HG03064 (cell line): ENCODE measurements at regions not wholly inside any gene's neighbourhood (a gene's known extent, or its start where the extent isn't known, plus 50 kb on each side); places are given as distances from the start of the nearest gene placed in this dataset.

Experiments
- ATAC-seq: cut with Tn5 transposase; IDR thresholded peaks from one replicate; pipeline ENCODE4 v1.9.1; 2021; ENCODE audit warnings: low read depth; ENCODE audit not compliant: unreplicated experiment

DNA sequence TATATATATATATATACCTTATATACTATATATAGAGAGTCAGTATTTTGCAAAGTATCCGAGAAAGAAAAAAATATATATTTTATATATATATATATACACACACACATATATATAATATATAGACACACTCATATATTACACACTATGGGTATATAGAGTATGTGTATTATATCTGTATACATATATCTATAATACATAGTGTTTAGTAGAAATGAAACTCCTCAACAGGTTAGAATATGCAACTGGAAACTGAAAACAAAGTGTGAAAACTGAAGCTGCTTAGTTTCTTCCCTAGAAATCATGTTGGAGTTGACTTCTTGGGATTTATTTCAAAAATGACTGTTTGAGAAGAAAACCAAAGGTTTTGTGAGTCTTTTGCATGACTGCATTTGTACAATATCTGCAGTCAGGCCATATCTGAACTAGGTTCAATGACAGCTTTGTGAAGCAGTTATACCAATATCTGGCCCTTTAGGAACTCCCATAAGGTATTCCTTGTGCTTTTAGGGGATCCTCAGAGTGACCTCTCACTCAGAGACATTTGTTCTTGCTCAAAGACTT lies 284.1 kb downstream of the CASP12 start:
- no peak for ATAC-seq

DNA sequence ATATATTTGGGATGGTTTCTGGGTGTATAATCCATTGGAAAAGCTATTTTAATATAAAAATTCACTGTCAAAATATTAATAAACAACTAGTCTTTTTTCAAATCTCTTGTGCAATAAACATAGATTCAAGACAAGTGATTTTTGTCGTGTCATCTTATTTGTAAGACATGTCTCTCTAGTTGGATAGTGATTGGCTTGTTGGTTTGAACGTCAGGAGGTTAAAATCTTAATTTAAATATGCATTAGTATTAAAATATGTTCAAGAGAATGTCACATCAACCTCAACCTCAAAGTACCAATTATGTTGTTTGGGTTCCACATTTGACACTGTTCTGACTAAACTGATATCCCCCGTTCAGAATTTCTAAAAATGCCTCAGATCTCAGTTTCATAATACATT lies 287.6 kb downstream of the CASP12 start:
- ATAC-seq: no peak

DNA sequence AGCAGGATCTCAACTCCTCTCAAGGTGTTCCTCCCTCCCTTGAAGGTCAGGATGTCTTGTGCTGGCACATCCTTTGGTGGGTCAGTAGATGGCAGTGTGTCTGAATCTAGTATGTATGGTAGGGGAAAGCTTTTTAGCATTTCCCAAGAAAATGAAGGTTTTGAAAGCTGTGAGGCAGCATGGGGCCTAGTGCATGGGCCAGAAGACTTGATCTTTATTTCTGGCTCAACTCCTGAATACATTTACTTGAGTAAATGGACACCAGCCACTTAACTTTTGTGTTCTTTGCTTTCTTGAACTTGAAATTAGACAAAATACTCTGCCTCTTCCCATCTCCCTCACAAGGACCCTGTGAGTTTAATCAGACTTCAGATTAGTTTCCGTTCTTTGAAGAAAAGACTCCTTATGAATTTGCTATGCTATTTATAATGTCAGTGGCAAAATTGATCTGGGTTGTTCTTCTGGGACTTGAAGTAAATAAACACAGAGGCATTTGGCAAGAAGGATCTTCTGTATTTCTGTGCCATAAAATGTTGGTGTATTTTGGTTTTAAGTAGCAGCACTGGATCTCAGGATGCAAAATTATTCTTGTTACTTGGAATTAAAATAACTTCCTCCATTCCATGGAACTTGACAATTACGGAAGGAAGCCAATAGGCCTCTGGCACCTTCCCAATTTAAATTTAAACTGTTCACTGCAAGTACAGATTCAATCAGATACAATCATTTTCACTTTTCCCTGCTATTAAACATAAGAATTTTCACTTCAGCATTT lies 288.8 kb downstream of the CASP12 start:
- peak; percentile 79 for ATAC-seq

DNA sequence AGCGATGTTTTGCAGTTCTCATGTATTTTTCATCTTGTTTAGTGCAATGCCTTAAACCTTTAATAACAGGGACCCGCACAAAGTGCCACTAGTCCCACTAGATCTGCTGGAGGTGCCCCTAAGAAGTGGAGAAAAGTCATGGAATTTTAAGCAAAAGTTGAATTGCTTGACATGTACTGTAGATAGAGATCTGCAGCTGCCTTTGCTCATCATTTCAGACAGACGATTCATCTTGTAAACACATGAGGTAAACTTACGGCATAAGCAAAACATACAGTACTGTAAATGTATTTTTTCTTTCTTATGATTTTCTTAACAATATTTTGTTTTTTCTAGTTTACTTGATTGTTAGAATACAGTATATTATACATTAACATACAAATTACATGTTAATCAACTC lies 295.6 kb downstream of the CASP12 start:
- ATAC-seq: no peak

DNA sequence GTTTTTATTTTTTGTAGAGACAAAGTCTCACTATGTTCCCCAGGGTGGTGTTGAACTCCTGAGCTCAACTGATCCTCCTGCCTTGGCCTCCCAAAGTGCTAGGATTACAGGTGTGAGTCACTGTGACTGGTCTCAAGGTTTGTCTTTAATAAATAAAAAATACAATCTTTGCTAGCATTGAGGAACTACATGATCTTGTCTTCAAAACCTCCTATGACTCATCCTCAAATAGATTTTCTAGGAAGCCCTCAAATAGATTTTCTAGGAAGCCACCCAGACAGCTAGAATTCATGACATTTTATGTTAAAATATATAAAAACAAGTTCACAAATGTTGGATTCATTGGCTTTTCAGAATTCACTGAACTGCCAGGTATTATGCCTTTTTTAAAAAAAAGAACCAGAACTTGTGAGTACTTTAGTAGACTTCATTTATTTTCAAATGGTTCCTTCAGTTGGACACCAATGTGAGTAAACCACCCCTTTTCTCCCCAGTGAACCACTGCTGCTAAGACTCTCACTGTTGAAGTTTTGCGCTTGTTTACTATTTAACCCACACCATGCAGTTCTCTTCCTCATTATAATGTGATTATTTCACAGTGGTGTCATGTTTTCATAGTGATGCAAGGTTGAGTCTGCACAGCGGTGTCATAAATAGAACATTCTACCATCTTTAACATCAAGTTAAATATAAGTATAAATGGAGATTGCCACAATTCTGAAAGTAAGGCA lies 303.9 kb downstream of the CASP12 start:
- ATAC-seq: no peak

DNA sequence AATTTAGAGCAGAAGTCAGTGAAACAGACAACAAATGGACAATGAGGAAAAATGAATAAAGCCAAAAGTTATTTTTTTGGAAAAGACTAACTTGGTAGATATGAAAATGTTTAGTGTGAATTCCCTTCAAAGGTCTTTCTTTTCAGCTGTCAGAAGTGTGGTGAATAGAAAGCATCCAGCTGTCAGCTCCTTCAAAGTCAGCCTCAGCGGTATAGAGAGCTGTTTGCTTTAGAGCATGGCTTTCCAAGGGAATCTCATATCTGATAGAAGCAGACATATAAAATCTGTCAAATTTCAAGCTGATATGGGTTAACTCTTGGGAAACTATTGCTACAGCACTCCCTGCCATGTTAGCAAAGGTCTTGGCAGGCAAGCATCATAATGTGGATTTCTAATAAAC lies 309.3 kb downstream of the CASP12 start:
- no peak for ATAC-seq

DNA sequence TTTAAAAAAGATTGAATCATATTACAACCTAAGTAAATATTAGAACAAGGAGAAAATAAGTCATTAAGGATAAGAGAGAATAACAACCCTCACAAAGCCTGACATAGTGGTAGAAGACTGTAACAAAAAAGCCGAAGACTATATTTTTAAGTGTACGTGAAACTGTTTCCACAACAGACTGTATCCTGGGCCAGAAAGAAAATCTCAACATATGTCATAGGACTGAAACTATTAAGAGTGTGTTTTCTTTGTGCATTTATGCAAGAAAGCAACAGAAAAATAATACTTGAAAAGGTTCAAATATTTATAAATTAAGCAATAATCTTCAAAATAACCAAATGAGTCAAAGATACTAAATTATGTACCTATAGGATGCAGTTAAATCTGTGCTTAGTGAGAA lies 309.8 kb downstream of the CASP12 start:
- ATAC-seq: no peak

DNA sequence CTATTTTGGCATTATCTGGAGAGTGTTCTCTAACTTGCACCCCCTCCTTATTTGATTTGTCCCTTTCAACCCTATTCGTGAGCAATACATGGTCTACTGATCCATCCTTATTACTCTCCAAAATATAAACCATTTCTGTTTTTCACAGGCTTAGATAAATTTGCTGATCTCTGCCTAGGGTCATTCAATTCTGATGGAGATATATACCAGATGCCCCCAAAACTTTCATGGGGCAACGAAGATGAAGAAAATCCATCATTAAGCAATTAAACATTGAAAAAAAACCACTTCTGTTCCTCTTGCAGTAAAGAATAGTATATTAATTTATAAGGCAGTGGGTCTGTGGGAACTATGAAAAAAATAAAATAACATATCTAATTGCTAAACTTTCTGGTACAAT lies 313.4 kb downstream of the CASP12 start:
- no peak for ATAC-seq

DNA sequence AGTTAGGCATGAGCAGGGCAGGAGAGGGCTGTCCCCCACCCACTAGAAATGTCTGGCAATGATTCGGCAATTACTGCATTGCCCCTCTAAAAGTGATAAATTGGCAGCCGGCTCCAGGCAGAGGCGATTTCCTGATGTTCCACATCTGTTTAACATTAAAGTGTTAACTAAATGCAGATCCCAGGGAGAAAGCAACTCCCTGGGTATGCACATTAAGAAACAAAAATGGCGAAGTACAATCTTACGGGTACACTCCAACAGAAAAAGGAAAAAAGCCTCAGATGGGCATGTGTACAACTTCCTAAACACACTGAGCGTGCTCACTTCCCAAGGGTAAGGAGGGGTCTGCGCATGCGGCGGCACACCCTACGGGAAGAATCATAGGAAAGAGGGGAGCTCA lies 314.4 kb downstream of the CASP12 start:
- no peak for ATAC-seq

DNA sequence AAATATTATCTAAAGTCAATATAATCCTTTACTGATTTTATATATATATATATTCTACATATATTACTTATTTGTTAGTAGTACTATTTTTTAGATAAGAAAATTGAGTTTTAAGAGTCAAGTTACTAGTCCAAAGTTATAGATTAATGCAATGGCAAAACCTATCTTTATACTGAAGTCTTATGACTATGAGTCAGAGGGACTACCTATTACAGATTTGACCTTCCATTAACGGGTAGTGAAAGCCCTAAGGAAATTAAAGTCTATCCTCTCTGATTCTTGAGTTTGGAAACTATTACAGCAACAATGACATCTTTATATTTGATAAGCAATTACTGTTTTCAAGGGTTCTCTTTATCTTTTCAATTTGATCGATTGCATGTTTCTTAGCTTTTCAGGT lies 315.8 kb downstream of the CASP12 start:
- ATAC-seq: no peak

DNA sequence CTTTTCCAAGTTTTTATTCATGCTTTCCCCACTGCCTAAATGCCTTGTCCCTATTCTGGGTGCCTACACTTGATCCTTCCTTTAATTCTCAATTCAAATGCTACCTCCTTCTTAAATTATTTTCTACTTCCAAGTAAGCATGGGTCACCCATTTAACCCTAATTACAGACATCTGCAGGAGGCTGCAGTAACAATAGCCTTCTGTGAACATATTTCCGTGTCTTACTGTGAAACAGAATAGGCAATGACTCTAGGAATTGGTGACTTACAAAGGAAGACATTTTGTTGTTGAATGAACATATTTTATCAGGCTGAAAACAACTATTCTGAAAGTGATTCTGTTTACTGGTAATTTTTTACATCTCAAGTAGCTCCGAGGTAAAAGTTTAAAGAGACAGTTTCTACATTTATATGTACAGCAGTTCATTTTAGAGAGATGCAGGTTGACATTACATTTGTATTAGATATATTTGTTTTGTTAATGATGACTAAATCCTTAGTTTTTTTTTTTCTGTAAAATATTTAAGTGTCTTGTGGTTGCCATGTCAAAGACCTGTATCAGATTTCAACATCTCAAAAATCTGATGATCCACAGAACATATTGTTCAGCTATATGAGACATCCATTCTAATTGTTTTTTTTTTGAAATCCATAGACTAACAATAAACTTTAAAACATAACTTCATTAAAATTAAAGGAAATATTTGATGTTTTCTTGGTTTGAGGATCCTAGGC lies 316.8 kb downstream of the CASP12 start:
- ATAC-seq: no peak

DNA sequence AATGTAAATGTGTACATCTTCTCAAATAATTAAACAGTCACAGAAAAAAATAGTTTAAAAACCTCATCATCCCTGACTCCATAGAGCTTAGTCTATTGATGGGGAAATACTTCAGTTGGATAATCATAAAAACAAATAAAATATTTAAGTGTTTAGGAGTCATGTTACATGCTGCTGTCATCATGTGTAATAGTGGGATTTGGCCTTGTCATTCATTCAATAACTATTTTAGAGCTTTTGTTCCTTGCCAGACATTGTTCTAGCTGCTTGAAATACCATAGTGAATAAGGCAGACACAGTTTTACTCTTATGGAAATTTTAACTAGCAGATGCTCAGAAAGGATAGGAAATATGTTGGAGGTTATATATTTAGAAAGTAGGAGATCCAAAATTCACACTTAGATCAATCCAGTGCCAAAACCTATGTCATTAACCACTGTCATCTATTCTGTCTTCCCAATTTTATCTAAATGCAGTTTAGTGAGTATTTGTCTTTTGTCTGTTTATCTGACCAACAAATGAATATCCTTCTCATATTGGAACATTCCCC lies 324.7 kb downstream of the CASP12 start:
- ATAC-seq: no peak

DNA sequence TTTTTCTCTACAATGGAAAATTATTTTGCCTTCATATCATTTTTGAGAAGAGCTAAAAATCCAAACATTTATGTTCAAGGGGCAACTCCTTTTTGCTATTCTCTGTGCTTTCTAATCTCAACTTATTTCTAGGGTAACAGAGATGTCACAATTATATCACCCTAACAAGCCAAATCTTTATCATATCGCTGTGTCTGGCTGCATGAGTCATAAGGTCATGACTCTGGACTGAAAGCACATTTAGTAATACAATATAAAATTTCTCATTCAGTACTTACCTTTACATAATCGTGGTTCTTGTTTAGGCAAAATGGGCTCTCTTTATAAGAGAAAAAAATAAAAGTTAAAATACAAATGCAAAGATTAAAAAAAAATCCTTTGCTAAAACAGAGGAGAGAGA lies 326.0 kb downstream of the CASP12 start:
- no peak for ATAC-seq

DNA sequence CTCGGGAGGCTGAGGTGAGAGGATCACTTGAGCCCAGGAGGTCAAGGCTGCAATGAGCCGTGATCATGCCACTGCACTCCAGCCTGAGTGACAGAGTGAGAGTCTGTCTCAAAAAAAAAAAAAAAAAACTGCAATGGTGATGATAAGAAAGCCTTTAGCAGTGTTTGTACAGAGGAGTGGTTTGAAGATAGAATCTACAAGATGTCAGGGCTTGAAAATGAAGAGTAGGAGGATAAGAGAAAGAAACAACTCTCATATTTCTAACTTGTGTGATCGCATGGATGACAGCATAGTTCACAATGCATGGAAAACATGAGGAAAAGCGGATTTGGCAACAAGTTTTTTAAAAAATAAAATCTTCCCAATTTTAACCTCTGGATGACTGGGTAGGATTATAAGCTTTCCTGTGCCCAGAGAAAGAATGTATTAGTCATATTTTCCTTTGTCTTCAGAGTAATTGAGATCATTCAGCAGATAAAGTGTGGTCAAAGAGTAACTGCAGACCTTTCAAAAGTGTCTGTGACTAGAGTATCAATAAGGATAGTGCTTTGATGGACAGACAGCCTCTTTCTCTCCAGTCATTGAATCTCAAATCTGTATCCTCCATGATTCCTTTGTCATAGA lies 328.1 kb downstream of the CASP12 start:
- no peak for ATAC-seq

DNA sequence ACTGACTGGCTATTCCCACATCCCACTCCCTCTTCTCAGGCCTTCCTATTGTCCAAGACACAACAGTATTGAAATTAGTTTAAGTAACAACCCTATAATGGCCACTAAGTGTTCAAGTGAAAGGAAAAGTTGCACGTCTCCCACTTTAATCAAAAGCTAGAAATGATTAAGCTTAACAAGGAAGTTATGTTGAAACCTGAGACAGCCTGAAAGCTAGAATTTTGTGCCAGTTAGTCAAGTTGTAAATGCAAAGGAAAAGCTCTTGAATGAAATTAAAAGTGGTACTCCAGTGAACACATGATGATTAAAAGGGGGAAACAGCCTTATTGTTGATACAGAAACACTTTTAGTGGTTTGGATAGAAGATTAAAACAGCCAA lies 332.7 kb downstream of the CASP12 start:
- ATAC-seq: no peak

DNA sequence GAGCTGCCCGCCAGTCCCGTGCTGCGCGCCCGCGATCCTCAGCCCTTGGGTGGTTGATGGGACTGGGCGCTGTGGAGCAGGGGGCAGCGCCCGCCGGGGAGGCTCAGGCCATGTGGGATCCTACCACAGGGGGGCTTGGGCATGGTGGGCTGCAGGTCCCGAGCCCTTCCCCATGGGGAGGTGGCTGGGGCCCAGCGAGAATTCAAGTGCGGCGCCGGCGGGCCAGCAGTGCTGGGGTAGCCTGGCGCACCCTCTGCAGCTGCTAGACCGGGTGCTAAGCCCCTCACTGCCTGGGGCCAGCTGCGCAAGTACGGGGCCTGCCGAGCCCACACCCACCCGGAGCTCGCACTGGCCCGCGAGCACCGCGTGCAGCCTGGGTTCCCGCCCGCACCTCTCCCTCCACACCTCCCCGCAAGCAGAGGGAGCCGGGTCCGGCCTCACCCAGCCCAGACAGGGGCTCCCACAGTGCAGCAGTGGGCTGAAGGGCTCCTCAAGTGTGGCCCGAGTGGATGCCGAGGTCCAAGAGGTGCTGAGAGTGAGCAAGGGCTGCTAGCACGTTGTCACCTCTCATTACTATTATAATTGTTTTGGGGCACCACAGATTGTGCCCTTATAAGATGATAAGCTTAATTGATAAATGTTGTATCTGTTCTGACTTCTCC lies 333.2 kb downstream of the CASP12 start:
- no peak for ATAC-seq

DNA sequence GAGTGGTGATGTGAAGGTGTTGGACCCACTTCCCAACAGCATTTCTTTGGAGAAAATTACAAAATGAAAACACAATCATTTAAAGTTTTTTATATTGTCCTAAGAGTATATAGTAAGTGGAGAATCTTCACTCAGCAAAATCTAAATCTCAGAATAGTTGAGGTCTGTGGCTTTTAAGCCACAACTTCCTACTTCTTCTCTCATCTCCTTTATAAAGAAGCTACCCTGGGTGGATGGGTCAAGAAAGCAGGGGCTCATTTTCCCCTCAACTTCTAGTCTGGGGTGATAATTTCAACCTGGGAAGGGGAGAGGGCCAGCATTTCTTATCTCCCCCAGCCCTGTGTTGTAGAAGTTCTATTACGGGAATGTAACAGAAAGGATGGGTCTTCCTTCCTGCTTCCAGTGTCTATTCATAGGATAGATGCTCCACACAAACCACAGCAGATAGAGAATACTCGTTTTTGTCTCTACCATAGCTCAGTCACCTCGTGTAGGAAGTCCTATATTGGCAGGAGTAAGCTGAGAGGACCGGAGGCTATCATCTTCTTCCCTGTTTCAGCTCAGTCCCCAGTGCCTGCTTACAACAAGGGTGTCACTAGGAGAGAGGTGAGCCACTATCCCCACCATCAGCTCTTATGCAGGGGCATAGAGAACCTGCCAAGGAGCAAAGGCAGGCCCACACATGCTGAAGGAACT lies 341.5 kb downstream of the CASP12 start:
- ATAC-seq: no peak

DNA sequence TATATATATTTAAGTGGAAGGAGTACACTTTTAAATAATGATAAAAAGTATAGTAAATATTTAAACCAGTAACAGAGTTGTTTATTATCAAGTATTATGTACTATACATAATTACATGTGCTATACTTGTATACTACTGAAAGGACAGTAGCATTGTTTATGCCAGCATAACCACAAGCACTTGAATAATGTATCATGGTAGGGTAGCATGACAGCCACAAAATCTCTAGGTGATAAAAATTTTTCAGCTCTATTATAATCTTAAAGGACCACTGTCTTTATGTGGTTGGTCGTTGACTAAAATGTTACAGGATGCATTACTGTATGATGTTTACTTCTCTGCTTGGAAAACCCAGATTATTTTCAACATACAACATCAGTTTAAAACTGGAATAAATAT lies 349.2 kb downstream of the CASP12 start:
- no peak for ATAC-seq

DNA sequence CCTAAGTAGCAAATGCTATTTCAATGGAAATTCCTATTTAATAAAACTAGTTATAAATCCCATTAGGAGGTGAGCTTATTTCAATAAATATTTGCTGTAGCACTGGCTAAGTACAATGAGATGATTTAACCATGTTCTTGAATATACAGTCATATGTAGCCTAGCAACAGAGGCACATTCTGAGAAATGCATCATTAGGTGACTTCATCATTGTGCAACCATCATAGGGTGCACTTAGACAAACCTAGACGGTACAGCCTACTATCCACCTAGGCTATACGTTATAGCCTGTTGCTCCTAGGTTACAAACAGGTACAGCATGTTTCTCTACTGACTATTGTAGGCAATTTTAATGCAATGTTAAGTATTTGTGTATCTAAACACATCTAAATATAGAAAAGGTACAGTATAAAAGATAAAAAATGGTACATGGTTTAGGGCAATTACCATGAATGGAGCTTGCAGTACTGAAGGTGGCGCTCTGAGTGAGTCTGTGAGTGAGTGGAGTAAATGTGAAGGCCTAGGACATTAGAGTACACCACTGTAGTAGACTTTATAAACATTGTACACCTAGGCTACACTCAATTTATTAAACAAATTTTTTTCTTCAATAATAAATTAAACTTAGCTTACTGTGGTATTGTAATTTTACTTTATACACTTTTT lies 350.1 kb downstream of the CASP12 start:
- no peak for ATAC-seq
